WERI-Rb-1 (cell line): ENCODE measurements at regions not wholly inside any gene's neighbourhood (a gene's known extent, or its start where the extent isn't known, plus 50 kb on each side); places are given as distances from the start of the nearest gene placed in this dataset.

Source experiments
- DNase-seq: peaks from one replicate; pipeline ENCODE4 v3.0.0-alpha.2; 2020
- H3K27ac ChIP-seq: fragments of 250-450 bp; sonication (Bioruptor Pico); 2 replicates; pipeline ENCODE4 v1.5.1; 2020; ENCODE audit warnings: mild to moderate bottlenecking, moderate library complexity
- H3K27me3 ChIP-seq: fragments of 250-450 bp; sonication (Bioruptor Pico); 2 replicates; pipeline ENCODE4 v1.5.1; 2021; ENCODE audit warnings: mild to moderate bottlenecking, low read depth, moderate library complexity; ENCODE audit not compliant: insufficient read depth, severe bottlenecking
- H3K36me3 ChIP-seq: fragments of 250-450 bp; sonication (Bioruptor Pico); 2 replicates; pipeline ENCODE4 v1.5.1; 2020; ENCODE audit warnings: mild to moderate bottlenecking, moderate library complexity
- H3K4me3 ChIP-seq: 2 replicates; pipeline ENCODE4 v1.5.1; 2011; ENCODE audit warnings: low read depth, mild to moderate bottlenecking, control low read depth, low read length
- H3K9me3 ChIP-seq: fragments of 250-450 bp; sonication (Bioruptor Pico); 2 replicates; pipeline ENCODE4 v1.5.1; 2021; ENCODE audit warnings: mild to moderate bottlenecking, moderate library complexity; ENCODE audit not compliant: severe bottlenecking
- CTCF ChIP-seq: IDR thresholded peaks from 2 replicates; pipeline ENCODE4 v1.5.1; 2011; ENCODE audit warnings: low read depth, mild to moderate bottlenecking, control low read depth, inconsistent platforms, low read length

- Histone ChIP-seq H3K4me3 (no peak overlapping the region), H3K36me3 (no peaks in the 10 kb centered on the region), H3K9me3 (no peaks in the 10 kb centered on the region), H3K27me3 (no peaks in the 10 kb centered on the region), H3K27ac (no peak overlapping the region)
- TF ChIP-seq CTCF: no peak
- no peak for DNase-seq
These were observed 465.1 kb upstream of the CHAC2 start for GRCh38 chr2:53302455-53302854.

DNA sequence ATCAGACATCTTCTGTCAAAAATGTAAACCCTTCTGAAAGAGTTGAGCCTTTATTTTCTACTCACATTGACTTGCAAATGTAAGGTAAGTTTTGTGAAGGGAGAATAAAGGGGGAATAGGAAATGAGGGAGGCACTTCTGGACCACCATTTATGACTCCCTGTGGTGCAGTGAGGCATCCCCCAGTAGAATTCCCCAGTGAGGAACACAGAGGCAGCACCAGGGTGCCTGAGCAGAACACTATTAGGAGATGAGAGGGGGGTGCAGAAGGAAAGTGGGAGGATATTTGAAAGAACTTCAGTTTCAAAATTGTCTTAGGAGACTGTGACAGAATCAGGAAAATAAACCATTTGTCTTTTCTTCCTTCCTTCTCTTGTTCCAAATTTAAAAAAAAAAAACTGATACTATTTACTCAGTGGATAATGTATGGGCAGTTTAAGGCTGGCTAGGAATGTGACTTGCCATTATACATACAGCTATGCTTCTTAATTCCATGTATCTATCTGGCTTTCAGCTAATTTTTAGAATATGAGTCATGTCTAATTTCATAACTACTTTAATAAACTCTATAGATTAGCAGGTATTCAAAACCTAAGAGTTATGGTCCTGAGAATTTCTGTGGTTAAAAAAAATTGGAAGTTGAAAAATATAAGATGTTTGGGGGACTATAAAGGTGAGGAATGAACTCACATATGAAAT lies 478.1 kb upstream of the CHAC2 start:
- no peak for TF ChIP-seq CTCF

DNA sequence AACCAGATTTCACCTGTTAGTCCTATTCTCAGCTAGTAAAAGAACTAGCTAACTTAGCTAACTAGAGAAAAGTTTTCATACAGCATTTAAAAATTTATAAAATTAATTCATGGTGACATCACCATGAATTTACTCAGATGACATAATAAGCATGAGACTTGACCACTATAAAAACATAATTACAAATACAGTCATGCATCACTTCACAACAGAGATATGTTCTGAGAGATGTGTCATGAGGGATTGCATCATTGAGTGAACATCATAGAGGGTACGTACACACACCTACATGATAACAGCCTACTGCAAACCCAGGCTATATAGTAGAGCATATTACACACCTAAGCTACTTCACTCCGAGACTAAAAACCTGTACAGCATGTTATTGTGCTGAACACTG lies 481.3 kb upstream of the CHAC2 start:
- TF ChIP-seq CTCF: no peak
- Histone ChIP-seq H3K4me3 (no peak overlapping the region), H3K36me3 (no peaks in the 10 kb centered on the region), H3K9me3 (no peaks in the 10 kb centered on the region), H3K27ac (no peak overlapping the region), H3K27me3 (no peaks in the 10 kb centered on the region)
- no peak for DNase-seq

More for the DNA sequence above, 478.1 kb upstream of the CHAC2 start:
- Histone ChIP-seq H3K27ac (no peak overlapping the region), H3K36me3 (no peaks in the 10 kb centered on the region), H3K4me3 (no peak overlapping the region), H3K27me3 (no peaks in the 10 kb centered on the region), H3K9me3 (no peaks in the 10 kb centered on the region)
- DNase-seq: no peak

- TF ChIP-seq CTCF: no peak
- H3K27ac ChIP-seq: no peak overlapping the region
- no peak for DNase-seq
These were observed 491.9 kb upstream of the CHAC2 start for GRCh38 chr2:53275743-53276142.

DNA sequence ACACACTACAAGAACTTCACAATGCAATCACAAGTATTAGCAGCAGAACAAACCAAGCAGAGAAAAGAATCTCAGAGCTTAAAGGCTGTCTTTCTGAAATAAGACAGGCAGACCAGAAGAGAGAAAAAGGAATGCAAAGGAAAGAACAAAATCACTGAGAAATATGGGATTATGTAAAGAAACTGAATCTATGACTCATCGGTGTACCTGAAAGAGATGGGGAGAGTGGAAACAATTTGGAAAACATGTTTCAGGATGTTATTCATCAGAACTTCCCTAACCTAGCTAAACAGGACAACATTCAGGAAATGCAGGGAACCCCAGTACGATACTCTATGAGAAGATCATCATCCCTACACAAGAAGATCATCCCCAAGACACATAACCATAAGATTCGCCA lies 499.0 kb upstream of the CHAC2 start:
- H3K4me3 ChIP-seq: no peak overlapping the region
- no peaks in the 10 kb centered on the region for H3K36me3 ChIP-seq
- DNase-seq: no peak
- H3K27ac ChIP-seq: no peak overlapping the region
- TF ChIP-seq CTCF: no peak
- H3K9me3 ChIP-seq: no peaks in the 10 kb centered on the region
- H3K27me3 ChIP-seq: no peaks in the 10 kb centered on the region

More at GRCh38 chr2:53275743-53276142, 491.9 kb upstream of the CHAC2 start:
- no peaks in the 10 kb centered on the region for H3K36me3 ChIP-seq
- no peak overlapping the region for H3K4me3 ChIP-seq
- no peaks in the 10 kb centered on the region for H3K9me3 ChIP-seq
- no peaks in the 10 kb centered on the region for H3K27me3 ChIP-seq

- H3K27ac ChIP-seq: no peak overlapping the region
- no peak overlapping the region for H3K4me3 ChIP-seq
- TF ChIP-seq CTCF: no peak
- H3K9me3 ChIP-seq: no peaks in the 10 kb centered on the region
- no peaks in the 10 kb centered on the region for H3K36me3 ChIP-seq
- no peak for DNase-seq
- no peaks in the 10 kb centered on the region for H3K27me3 ChIP-seq
These were observed 499.5 kb upstream of the CHAC2 start for GRCh38 chr2:53268086-53268485.
